GM12892 (cell line): ENCODE measurements at regions not wholly inside any gene's neighbourhood (a gene's known extent, or its start where the extent isn't known, plus 50 kb on each side); places are given as distances from the start of the nearest gene placed in this dataset.

Experiments used
- POLR2A ChIP-seq: IDR thresholded peaks from 2 replicates; pipeline ENCODE4 v1.6.1; 2011; ENCODE audit warnings: low read depth, low read length, control low read depth
- POLR2AphosphoS5 ChIP-seq: IDR thresholded peaks from 2 replicates; pipeline ENCODE4 v1.6.1; 2011; ENCODE audit warnings: low read depth, low read length, control low read depth
- TAF1 ChIP-seq: IDR thresholded peaks from 2 replicates; pipeline ENCODE4 v1.6.1; 2011; ENCODE audit warnings: low read depth, mild to moderate bottlenecking, control low read depth, low read length, borderline replicate concordance

- no peak for TF ChIP-seq POLR2AphosphoS5
- no peak for TF ChIP-seq POLR2A
- no peak for TF ChIP-seq TAF1
Observed at GRCh38 chr1:241408170-241408569, 51.2 kb upstream of the RGS7 start.
